Tibial nerve (tissue), 4 donors: ENCODE measurements at regions not wholly inside any gene's neighbourhood (a gene's known extent, or its start where the extent isn't known, plus 50 kb on each side); places are given as distances from the start of the nearest gene placed in this dataset.

Experiments used
- DNase-seq, 2 donors: peaks; one replicate each; pipeline ENCODE4 v3.0.0-alpha.2; 2019; ENCODE audit warnings: low spot score in 2 of 2
- H3K27ac ChIP-seq, 4 donors: fragments of 200-600 bp; sonication (generic) in 3 of 4; one replicate each; pipeline ENCODE4 v1.5.1; 2017 to 2019; ENCODE audit warnings: mild to moderate bottlenecking in 1 of 4
- H3K27me3 ChIP-seq, 2 donors: fragments of 200-600 bp; sonication (generic) in 1 of 2; one replicate each; pipeline versions ENCODE4 v1.5.1 to v1.6.0; 2017 to 2019
- H3K36me3 ChIP-seq, 3 donors: fragments of 200-600 bp; sonication (generic); one replicate each; pipeline ENCODE4 v1.5.1; 2018 to 2019
- H3K4me1 ChIP-seq, 4 donors: fragments of 200-600 bp; sonication (generic) in 3 of 4; one replicate each; pipeline ENCODE4 v1.5.1; 2017 to 2019
- H3K4me3 ChIP-seq, 4 donors: fragments of 200-600 bp; sonication (generic) in 3 of 4; one replicate each; pipeline ENCODE4 v1.5.1; 2017 to 2019; ENCODE audit warnings: mild to moderate bottlenecking in 1 of 4, moderate library complexity in 1 of 4
- H3K9me3 ChIP-seq, 4 donors: fragments of 200-600 bp; sonication (generic) in 3 of 4; one replicate each; pipeline ENCODE4 v1.5.1; 2017 to 2019
- EP300 ChIP-seq, 2 donors: sonication (generic); formaldehyde crosslinking; IDR thresholded peaks; one replicate each; pipeline ENCODE4 v1.6.1; 2017; ENCODE audit warnings: antibody characterized with exemption in 2 of 2, mild to moderate bottlenecking in 1 of 2
- POLR2A ChIP-seq, 2 donors: fragments of 450-650 bp; IDR thresholded peaks; one replicate each; pipeline ENCODE4 v1.6.1; 2017; ENCODE audit warnings: antibody characterized with exemption in 2 of 2, mild to moderate bottlenecking in 2 of 2, moderate library complexity in 2 of 2
- WGBS, 2 donors: methylation state at CpG; one replicate each; pipeline ENCODE4 v1.1.5; 2018; 5-methylcytosine and 5-hydroxymethylcytosine counted together
- TF ChIP-seq, protein P1 (sequence below), 5 experiments: fragments of 200-600 bp in 3 of 5; fragments of 450-650 bp in 2 of 5; sonication (generic) in 3 of 5; IDR thresholded peaks; one replicate each; pipeline ENCODE4 v1.5.1; 2016 to 2019; ENCODE audit warnings: antibody characterized with exemption in 5 of 5, mild to moderate bottlenecking in 3 of 5, moderate library complexity in 2 of 5

DNA sequence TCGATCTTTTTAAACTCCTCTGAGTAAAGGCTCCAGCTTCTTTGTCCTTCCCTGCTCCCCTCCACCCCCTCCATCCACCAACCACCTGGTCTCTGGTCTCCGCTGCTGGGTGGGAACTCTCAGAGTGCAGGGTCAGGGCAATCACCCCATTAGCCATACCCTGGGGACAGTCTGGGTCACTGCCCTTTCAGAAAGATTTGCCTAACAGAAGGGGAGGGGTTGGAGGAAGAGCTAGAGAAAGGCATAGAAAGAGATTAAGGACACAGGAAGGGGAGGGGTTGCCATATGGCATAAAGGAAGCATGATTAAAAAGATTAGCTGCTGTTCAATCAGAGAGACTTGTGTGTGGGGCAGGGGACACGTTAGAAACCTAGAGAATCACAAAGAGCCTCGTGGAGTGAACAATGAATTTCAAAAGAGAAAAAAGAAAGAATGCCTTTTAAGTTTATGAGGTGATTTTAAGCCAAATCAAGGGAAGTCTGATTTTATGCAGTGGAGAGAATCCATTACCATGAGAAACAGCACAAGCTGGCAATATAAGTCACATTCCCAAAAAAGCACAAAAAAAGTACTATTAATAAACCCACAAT lies 115.5 kb upstream of the ACSL4 start:
- Histone ChIP-seq H3K36me3 (no peaks in the 10 kb centered on the region), H3K4me3 (no peak overlapping the region), H3K27ac (no peak overlapping the region), H3K9me3 (no peaks in the 10 kb centered on the region), H3K27me3 (peaks cover 0 to 21% of the 10 kb centered on the region in 2 donors), H3K4me1 (no peaks in the 10 kb centered on the region)
- TF ChIP-seq, protein P1, sequence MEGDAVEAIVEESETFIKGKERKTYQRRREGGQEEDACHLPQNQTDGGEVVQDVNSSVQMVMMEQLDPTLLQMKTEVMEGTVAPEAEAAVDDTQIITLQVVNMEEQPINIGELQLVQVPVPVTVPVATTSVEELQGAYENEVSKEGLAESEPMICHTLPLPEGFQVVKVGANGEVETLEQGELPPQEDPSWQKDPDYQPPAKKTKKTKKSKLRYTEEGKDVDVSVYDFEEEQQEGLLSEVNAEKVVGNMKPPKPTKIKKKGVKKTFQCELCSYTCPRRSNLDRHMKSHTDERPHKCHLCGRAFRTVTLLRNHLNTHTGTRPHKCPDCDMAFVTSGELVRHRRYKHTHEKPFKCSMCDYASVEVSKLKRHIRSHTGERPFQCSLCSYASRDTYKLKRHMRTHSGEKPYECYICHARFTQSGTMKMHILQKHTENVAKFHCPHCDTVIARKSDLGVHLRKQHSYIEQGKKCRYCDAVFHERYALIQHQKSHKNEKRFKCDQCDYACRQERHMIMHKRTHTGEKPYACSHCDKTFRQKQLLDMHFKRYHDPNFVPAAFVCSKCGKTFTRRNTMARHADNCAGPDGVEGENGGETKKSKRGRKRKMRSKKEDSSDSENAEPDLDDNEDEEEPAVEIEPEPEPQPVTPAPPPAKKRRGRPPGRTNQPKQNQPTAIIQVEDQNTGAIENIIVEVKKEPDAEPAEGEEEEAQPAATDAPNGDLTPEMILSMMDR (IDR thresholded peaks at IDR 0.05) = no peak
- TF ChIP-seq EP300 (IDR thresholded peaks at IDR 0.05) = no peak
- TF ChIP-seq POLR2A (IDR thresholded peaks at IDR 0.05) = no peak
- no peak for DNase-seq
- 20 to 26% methylated on average over 4 of the region's 4 CpGs for WGBS, 2 donors

DNA sequence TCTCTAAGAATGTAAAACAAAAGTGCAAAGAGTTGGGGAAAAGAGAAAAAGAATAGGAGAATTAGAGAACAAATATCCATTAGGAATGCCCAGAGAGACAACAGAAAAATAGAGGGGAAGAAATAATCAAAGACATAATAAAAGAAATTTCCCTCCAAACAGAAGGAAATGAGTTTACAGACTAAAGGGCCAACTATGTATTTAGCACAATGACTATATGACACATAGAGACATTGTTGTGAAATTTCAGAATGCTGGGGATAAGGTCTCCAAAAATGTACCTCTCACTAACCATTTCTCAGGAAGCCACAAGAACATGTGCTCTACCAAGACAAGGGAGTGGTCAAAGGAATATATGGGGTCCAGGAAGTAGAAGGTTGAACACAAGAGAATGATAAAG lies 121.0 kb upstream of the ACSL4 start:
- no peaks in the 10 kb centered on the region for H3K9me3 ChIP-seq
- TF ChIP-seq POLR2A (IDR thresholded peaks at IDR 0.05) (no peak), EP300 (IDR thresholded peaks at IDR 0.05) (no peak)
- TF ChIP-seq, protein P1 (IDR thresholded peaks at IDR 0.05) = no peak
- no peaks in the 10 kb centered on the region for H3K36me3 ChIP-seq
- H3K4me3 ChIP-seq = no peak overlapping the region
- DNase-seq = no peak
- H3K27ac ChIP-seq = no peak overlapping the region
- peaks cover 0 to 11% of the 10 kb centered on the region in 2 donors for H3K27me3 ChIP-seq
- H3K4me1 ChIP-seq = no peaks in the 10 kb centered on the region

DNA sequence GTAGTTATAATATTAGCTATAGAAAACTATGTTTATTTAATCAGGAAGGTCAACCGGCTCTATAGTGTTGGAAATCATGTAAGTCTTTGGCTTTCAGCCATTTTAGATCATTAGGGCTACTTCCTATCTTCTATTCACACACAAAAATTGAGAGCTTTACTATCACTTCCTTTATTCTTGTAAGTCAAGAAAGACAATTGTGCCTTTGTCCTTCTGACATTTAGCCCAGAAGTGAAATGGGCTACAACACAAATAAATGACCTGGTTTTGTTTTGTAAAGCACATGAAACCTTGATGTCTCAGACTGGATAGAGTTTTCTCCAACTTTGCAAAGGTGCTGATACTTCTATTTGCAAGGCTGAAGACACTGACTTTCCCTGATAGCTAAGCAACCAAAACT lies 122.4 kb upstream of the ACSL4 start:
- WGBS, 2 donors = 0 to 28% methylated on average over 1 of the region's 1 CpG
- Histone ChIP-seq H3K36me3 (no peaks in the 10 kb centered on the region), H3K9me3 (no peaks in the 10 kb centered on the region), H3K27me3 (peaks cover 0 to under 1% of the 10 kb centered on the region in 2 donors), H3K4me1 (no peaks in the 10 kb centered on the region), H3K4me3 (no peak overlapping the region), H3K27ac (no peak overlapping the region)
- TF ChIP-seq, protein P1 (IDR thresholded peaks at IDR 0.05) = no peak
- TF ChIP-seq POLR2A (IDR thresholded peaks at IDR 0.05) = no peak
- TF ChIP-seq EP300 (IDR thresholded peaks at IDR 0.05) = no peak
- DNase-seq = no peak

DNA sequence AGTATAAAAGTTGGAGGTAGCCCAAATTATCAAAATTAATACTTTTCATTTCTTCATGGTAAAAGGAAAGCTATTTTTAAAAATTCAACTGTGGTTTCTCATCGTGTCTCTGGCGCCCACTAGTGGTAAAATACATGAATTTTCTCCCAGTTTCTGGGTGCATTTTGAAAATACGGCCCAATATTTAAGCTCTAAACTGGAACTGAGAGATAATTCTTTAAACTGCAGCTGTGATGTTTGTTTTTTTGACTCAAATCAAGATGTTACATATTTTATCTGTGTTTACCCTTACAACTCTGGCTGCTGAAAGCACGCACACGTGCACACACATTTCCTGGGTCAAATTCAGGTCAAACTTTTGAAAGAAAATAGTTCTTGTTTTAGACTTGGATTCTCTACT lies 123.9 kb upstream of the ACSL4 start:
- H3K27ac ChIP-seq = no peak overlapping the region
- WGBS, 2 donors = 4 to 14% methylated on average over 5 of the region's 5 CpGs
- peak in 1 of 2 donors; percentile 15 for DNase-seq
- TF ChIP-seq, protein P1 (IDR thresholded peaks at IDR 0.05) = peak; percentile 64 to 81 (median 67)
- no peak for TF ChIP-seq POLR2A (IDR thresholded peaks at IDR 0.05)
- no peaks in the 10 kb centered on the region for H3K4me1 ChIP-seq
- H3K9me3 ChIP-seq = no peaks in the 10 kb centered on the region
- no peak overlapping the region for H3K4me3 ChIP-seq
- no peaks in the 10 kb centered on the region for H3K36me3 ChIP-seq
- H3K27me3 ChIP-seq = peaks cover 0 to 4% of the 10 kb centered on the region in 2 donors

DNA sequence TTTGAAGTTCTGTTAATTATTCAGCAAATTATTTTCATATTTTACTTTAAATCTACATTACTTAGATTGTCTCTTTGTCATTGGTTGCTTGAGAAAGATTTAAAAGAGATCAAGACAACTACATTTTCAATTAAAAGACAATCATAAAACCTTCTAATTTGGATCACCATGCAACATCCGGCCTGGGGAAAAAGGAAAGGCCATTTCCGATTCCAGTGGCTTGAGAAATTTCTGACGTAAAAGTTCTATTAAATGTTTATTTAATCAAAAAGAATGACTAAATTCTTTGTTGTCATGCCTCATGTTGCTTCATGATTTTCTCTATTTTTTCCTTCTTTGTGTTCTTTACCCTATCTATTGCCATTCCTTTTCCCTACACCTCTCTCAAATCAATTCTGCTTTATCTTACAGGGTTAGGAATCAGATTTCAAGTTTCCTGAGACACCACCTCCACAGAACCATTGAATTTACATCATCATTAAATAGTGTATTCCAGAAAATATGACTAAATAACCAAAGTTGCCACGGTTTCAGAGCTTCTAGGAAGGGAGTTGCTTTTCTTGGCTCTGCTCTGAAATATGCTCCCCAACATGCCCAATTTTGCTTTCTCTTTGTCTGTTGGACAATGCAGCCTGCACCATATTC lies 124.6 kb upstream of the ACSL4 start:
- TF ChIP-seq POLR2A (IDR thresholded peaks at IDR 0.05) = no peak
- TF ChIP-seq EP300 (IDR thresholded peaks at IDR 0.05) = no peak
- TF ChIP-seq, protein P1 (IDR thresholded peaks at IDR 0.05) = no peak
- H3K4me1 ChIP-seq = no peaks in the 10 kb centered on the region
- H3K4me3 ChIP-seq = no peak overlapping the region

More for the DNA sequence above, 124.6 kb upstream of the ACSL4 start:
- H3K27ac ChIP-seq = no peak overlapping the region
- WGBS, 2 donors = 64 to 65% methylated on average over 4 of the region's 4 CpGs
- DNase-seq = no peak
- H3K27me3 ChIP-seq = peaks cover 0 to 10% of the 10 kb centered on the region in 2 donors
- no peaks in the 10 kb centered on the region for H3K9me3 ChIP-seq
- no peaks in the 10 kb centered on the region for H3K36me3 ChIP-seq
